IMR-90 (cell line): ENCODE measurements at regions not wholly inside any gene's neighbourhood (a gene's known extent, or its start where the extent isn't known, plus 50 kb on each side); places are given as distances from the start of the nearest gene placed in this dataset.

Experiments used
- BHLHE40 ChIP-seq: fragments of 150-350 bp; IDR thresholded peaks from 2 replicates; pipeline ENCODE4 v1.6.1; 2016; ENCODE audit warnings: mild to moderate bottlenecking, low read depth, low read length
- CEBPB ChIP-seq: IDR thresholded peaks from 2 replicates; pipeline ENCODE4 v1.6.1; 2012; ENCODE audit warnings: low read depth, low read length, improper control_type of control experiment
- CTCF ChIP-seq: conservative IDR thresholded peaks from 2 replicates; pipeline ENCODE4 v1.5.1; 2012; ENCODE audit warnings: mild to moderate bottlenecking, low read depth, low read length, improper control_type of control experiment
- FOS ChIP-seq: fragments of 150-350 bp; IDR thresholded peaks from 2 replicates; pipeline ENCODE4 v1.6.1; 2016; ENCODE audit warnings: low read depth, low read length
- MAFK ChIP-seq: IDR thresholded peaks from 2 replicates; pipeline ENCODE4 v1.6.1; 2012; ENCODE audit warnings: low read depth, low read length, improper control_type of control experiment
- MAZ ChIP-seq: IDR thresholded peaks from 2 replicates; pipeline ENCODE4 v1.6.1; 2012; ENCODE audit warnings: low read depth, mild to moderate bottlenecking, low read length, improper control_type of control experiment, moderate library complexity, borderline replicate concordance
- MXI1 ChIP-seq: IDR thresholded peaks from 2 replicates; pipeline ENCODE4 v1.6.1; 2012; ENCODE audit warnings: low read depth, mild to moderate bottlenecking, low read length, moderate library complexity, borderline replicate concordance
- NFE2L2 ChIP-seq: fragments of 150-350 bp; IDR thresholded peaks from 2 replicates; pipeline ENCODE4 v1.6.1; 2016; ENCODE audit warnings: low read depth, mild to moderate bottlenecking, low read length
- POLR2A ChIP-seq: IDR thresholded peaks from 2 replicates; pipeline ENCODE4 v1.6.1; 2012; ENCODE audit warnings: mild to moderate bottlenecking, low read depth, low read length
- RAD21 ChIP-seq: IDR thresholded peaks from 2 replicates; pipeline ENCODE4 v1.6.1; 2012; ENCODE audit warnings: low read length, improper control_type of control experiment
- RCOR1 ChIP-seq: IDR thresholded peaks from 2 replicates; pipeline ENCODE4 v1.6.1; 2012; ENCODE audit warnings: mild to moderate bottlenecking, low read length, improper control_type of control experiment; ENCODE audit not compliant: insufficient replicate concordance
- SMC3 ChIP-seq: fragments of 150-350 bp; IDR thresholded peaks from 2 replicates; pipeline ENCODE4 v1.6.1; 2016; ENCODE audit warnings: low read depth, mild to moderate bottlenecking, antibody characterized with exemption, low read length, moderate library complexity
- USF2 ChIP-seq: fragments of 150-350 bp; IDR thresholded peaks from 2 replicates; pipeline ENCODE4 v1.6.1; 2017; ENCODE audit warnings: mild to moderate bottlenecking, antibody characterized with exemption, low read length, low read depth
- TF ChIP-seq, protein P1 (sequence below): fragments of 150-350 bp; IDR thresholded peaks from 2 replicates; pipeline ENCODE4 v1.6.1; 2016; ENCODE audit warnings: low read depth, mild to moderate bottlenecking, low read length, moderate library complexity, borderline replicate concordance

DNA sequence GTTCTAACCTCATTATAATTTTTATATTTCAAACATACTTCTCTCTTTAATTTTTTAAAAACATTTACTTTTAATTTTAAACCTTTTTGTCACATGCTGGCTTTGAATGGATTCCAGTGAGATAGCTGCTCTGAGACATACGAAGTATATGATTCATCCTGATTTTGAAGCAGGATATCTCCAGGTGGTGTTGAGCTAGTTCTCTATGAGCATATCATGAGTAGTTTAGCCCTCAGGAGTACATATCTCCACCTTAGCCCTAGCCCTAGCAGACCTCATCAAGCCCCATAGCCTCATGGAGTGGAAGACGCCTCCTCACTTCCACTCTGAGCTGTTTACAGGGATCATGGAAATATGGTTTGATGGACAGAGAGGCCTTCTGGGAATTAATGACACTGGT is 183.2 kb upstream of the C21orf91 start:
- no peak for TF ChIP-seq CTCF
- no peak for TF ChIP-seq POLR2A
- TF ChIP-seq MAZ: no peak
- TF ChIP-seq, protein P1, sequence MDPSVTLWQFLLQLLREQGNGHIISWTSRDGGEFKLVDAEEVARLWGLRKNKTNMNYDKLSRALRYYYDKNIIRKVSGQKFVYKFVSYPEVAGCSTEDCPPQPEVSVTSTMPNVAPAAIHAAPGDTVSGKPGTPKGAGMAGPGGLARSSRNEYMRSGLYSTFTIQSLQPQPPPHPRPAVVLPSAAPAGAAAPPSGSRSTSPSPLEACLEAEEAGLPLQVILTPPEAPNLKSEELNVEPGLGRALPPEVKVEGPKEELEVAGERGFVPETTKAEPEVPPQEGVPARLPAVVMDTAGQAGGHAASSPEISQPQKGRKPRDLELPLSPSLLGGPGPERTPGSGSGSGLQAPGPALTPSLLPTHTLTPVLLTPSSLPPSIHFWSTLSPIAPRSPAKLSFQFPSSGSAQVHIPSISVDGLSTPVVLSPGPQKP: no peak
- TF ChIP-seq SMC3: no peak
- TF ChIP-seq MAFK: no peak
- TF ChIP-seq BHLHE40: no peak
- no peak for TF ChIP-seq MXI1
- no peak for TF ChIP-seq RAD21
- TF ChIP-seq RCOR1: no peak
- TF ChIP-seq NFE2L2: no peak
- TF ChIP-seq FOS: no peak
- no peak for TF ChIP-seq CEBPB
- TF ChIP-seq USF2: no peak
